ENCODE measurements at regions not wholly inside any gene's neighbourhood (a gene's known extent, or its start where the extent isn't known, plus 50 kb on each side); places are given as distances from the start of the nearest gene placed in this dataset.

GRCh38 chr9:90433398-90433941 lies 209.2 kb downstream of the DIRAS2 start (continued):
- TF ChIP-seq ZFP69B (tag by site-specific recombination; IDR thresholded peaks at IDR 0.05) (0 out of 2 replicates have a peak, but pooled peaks have one; percentile 19), KLF10 (tag by site-specific recombination; IDR thresholded peaks at IDR 0.05) (no peak), ZNF26 (tag by site-specific recombination; IDR thresholded peaks at IDR 0.05) (no peak), ZNF335 (tag by site-specific recombination; conservative IDR thresholded peaks at IDR 0.05) (peak; percentile 65), YY1 (tag by site-specific recombination; IDR thresholded peaks at IDR 0.05) (no peak), HIC1 (tag by site-specific recombination; IDR thresholded peaks at IDR 0.05) (0 out of 2 replicates have a peak, but pooled peaks have one; percentile 33), ZBTB17 (tag by site-specific recombination; IDR thresholded peaks at IDR 0.05) (peak; percentile 63), ZNF366 (tag by site-specific recombination; conservative IDR thresholded peaks at IDR 0.05) (0 out of 2 replicates have a peak, but pooled peaks have one; percentile 14), PRDM1 (tag by site-specific recombination; IDR thresholded peaks at IDR 0.05) (peak; percentile 56), ZNF629 (tag by site-specific recombination; IDR thresholded peaks at IDR 0.05) (peak; percentile 23; the same call in 1 of the 2 replicates), ZXDB (tag by site-specific recombination; IDR thresholded peaks at IDR 0.05) (0 out of 2 replicates have a peak, but pooled peaks have one; percentile 19), ZNF449 (tag by site-specific recombination; IDR thresholded peaks at IDR 0.05) (peak; percentile 72), IKZF3 (tag by site-specific recombination; IDR thresholded peaks at IDR 0.05) (peak; percentile 33; the same call in 1 of the 2 replicates), SP2 (tag by site-specific recombination; IDR thresholded peaks at IDR 0.05) (peak; percentile 21; the same call in 1 of the 2 replicates), ZNF184 (tag by site-specific recombination; IDR thresholded peaks at IDR 0.05) (peak; percentile 27; the same call in 1 of the 2 replicates), ZNF146 (tag by site-specific recombination; IDR thresholded peaks at IDR 0.05) (no peak), PATZ1 (tag by site-specific recombination; IDR thresholded peaks at IDR 0.05) (peak; percentile 53; the same call in 1 of the 2 replicates), TRIM28 (IDR thresholded peaks at IDR 0.05; ENCODE audit: borderline replicate concordance, low read length) (0 out of 2 replicates have a peak, but pooled peaks have one; percentile 58), ZBTB26 (tag by site-specific recombination; optimal IDR thresholded peaks at IDR 0.05) (peak; percentile 15)
